GM21528 (cell line): ENCODE measurements at regions not wholly inside any gene's neighbourhood (a gene's known extent, or its start where the extent isn't known, plus 50 kb on each side); places are given as distances from the start of the nearest gene placed in this dataset.
"Not testable (repeated sequence)": the region's sequence is repeated elsewhere in the genome, so short reads cannot be mapped to it uniquely, and the experiment has no call there.

Experiments used
- ATAC-seq: cut with Tn5 transposase; IDR thresholded peaks from one replicate; pipeline ENCODE4 v1.9.1; 2021; ENCODE audit warnings: mild to moderate bottlenecking, moderate library complexity; ENCODE audit not compliant: unreplicated experiment, low FRiP score

DNA sequence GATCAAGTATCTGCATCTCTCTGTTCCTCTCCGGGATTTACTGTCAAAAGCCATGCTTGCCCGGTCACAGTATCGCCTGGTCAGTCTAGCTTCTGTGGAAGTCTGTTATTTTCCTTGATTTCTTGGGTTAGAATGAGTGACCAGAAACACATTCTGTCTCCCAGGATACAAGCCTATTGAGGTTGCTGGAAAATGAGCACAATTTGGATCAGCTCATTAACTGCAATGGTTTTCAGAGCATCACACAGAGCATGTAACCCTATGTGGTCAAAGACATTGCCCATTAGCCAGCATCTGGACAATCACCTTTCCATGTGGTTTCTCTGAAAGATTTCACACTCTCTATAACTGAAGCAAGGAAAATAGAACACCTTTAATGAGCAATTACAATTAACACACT lies 124.2 kb upstream of the FAM98A start:
- no peak for ATAC-seq

DNA sequence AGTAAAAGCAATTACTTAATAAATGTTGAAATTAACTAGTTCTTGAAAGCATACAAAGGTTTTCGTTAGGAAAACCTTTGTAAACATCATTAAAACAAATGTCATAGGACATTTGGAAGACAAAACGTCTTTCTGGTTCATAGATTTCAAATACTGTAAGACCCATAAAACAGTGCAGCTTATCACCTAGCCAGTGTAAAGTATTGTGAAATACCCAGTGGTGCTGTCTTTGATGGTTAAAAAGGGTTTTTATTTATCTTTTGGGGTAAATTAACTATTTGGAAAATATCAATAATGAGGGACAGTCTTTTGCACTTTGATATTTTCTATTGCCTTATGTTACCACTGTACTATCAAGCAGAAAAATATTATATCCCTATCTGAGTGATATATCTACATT lies 120.0 kb upstream of the FAM98A start:
- ATAC-seq: no peak

DNA sequence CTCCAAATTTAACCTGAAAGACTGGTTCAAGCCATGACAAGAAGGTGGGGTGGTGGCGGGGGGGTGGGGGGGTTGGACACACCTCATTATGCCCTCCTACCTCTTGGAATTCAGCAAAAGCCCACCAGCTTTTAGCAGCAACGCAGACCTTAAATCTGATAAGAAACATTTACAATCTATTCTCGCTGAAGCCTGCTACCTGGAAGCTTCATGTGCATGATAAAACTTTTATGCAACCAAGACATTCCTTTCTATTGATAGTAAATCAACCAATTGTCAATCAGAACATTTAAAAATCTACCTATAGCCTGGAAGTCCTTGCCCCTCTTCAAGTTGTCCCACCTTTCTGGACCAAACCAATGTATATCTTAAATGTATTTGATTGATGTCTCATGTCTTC lies 113.6 kb upstream of the FAM98A start:
- ATAC-seq: no peak

DNA sequence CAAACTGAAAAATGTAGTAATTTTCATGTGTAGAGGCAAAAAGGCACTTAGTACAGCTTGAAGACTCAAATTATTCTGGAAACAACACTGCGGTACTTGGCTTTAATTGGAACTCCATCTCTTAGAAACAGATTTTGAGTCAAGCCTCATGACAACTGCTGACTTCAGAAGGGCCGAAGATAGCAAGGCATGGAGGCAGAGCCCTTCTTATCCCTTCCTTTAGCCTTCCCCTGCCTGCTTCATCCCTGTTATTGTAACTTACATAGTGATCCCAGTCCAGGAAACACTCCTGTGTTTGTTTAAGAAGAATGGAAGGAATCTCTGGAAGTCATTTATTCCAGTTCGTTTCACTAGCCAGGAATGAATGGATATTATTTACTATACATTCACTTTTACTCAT lies 110.9 kb upstream of the FAM98A start:
- ATAC-seq: no peak

DNA sequence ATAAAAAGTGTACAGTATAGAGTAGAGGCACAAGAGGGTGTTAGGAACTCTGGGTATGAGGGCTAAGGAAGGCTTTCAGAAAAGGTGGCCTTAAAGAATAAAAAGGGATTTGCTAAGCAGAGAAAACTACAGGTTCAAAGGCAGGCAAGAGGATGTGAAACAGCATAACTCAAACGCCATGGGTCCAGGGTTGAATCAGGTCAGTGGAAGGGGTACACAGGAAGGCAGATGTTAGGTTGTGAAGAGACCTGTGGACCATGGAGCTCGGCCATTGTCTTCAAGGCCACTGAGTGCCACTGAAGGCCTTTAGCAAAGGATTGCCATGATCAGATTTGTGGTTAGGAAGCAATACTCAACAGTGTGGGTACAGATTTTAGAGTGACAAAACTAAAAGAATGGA lies 108.2 kb upstream of the FAM98A start:
- ATAC-seq: no peak

DNA sequence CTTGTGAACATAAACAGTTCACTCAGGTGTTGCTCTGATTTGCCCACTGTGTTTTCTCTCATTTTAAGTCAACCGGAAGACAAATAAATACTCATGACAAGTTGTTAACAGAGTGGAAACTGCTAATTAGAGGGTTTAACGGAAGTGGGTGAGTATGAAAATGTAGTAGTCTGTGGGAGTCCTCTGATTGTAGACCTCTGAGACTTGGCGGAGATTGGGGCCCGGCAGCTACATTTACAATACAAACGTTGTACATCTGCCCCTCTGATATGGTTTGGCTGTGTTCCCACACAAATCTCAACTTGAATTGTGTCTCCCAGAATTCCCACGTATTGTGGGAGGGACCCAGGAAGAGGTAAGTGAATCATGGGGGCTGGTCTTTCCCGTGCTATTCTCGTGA lies 107.3 kb upstream of the FAM98A start:
- no peak for ATAC-seq

DNA sequence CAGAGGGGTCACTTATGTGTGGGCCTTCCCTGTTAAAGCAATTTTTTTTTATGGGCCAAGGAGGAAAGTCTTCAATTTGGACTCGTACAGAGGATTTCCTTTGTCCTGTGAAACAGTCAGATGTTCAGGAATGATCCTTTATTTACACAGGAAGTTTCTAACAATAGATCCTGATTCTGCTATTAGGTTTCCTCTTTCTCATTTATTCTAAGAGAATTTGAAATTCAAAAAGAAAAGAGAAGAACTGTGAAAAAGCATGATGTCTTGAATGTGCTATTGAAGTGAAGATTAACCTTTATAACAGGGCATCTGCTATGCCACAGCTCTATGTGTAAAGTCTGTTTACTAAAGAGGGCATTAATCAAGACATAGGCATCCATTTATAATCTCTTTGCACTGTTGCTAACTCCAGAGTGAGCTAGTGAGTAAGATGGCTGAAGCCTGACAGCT lies 105.3 kb upstream of the FAM98A start:
- ATAC-seq: no peak

DNA sequence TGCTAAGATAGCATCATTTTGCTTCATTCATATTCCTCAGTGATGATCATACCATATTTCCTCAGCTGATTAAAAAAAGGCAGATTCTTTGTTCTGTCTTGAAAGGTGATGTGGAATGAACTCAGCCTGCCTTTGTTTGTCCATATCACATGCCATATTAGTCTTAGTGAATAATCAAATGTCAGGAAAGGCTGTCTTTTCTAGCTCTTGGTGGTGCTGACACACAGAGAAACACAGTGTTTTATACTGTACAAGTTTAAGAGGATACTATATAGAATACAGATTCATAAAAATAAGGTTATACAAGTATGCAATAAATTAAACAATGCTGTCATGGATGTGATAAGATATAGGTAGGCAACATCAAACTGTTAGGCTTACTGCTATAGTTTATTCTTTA lies 97.1 kb upstream of the FAM98A start:
- no peak for ATAC-seq

DNA sequence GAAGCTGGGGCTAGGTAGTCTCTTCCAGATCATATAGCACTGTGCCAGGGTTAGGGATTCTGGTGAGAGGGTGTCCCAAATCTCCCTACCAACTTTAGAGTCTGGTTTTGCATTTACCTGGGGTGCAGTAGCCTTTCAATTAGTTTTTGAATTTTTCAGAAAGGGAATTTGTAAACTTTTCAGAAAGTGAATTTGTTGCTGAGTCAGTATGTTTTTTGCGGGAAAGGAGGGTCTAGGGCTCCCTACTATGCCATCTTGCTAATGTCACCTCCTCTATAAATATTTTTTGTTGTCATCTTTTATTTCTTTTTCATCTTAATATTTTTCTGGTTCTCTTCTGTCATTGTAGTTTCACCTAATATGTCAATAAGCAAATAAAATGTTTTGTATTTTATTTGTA lies 95.8 kb upstream of the FAM98A start:
- no peak for ATAC-seq

DNA sequence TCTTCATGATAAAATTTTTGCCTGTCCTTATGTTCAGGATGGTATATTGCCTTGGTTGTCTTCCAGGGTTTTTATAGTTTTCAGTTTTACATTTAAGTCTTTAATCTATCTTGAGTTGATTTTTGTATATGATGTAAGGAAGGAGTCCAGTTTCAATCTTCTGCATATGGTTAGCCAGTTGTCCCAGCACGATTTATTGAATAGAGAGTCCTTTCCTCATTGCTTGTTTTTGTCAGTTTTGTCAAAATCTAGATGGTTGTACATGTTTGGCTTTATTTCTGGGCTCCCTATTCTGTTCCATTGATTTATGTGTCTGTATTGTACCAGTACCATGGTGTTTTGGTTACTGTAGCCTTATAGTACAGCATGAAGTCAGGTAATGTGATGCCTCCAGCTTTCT lies 91.6 kb upstream of the FAM98A start:
- not testable (repeated sequence) for ATAC-seq

DNA sequence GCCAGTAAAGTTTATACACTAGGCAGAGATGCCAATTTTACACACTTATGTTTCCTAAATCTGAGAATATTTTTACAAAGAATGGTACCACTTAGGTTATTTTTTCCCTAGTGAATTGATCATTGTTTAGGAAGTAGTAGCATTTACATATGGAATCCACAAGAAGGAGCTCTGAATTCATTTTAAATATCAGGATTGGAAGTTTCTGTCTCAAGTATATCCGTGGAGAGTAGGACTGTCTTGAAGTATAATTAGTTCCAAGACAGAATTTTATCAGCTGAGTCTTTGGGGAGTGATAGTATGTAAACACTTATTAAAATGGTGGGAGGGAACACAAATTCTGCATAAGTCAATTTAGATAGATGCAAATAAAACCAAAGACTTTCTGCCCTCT lies 82.3 kb upstream of the FAM98A start:
- ATAC-seq: no peak

DNA sequence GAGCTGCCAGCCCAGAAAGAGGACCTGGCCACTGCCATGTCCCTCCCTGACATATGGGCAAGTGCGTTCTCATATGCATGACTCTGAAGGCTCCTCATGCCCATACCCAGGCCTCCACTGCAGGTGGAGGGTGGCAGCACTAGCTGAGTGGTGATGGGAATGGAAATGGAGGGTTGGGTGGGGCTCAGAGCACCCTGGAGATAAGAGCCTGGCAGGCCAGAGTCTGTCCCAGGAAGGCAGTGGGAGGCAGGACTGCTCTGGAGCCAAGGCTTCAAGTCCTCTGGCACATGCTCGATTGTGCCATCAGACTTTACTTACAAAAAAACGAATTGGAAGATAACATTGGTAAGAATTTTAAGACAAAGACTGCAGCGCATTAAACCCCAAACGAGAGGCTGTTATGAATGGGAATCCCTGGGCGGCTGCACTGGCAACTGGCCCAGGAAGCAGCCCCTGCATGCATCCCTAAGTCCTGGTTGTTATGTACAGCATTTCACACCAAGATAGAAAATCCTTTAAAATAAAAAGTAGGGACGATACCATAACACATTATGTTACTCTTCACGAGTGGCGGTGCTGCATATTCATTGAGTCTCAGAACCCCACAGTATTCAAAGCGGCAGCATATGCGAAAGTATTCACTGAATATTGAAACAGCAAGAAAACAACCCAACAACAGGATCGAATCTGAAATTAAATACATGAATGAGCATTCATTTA lies 81.7 kb upstream of the FAM98A start:
- ATAC-seq: no peak

DNA sequence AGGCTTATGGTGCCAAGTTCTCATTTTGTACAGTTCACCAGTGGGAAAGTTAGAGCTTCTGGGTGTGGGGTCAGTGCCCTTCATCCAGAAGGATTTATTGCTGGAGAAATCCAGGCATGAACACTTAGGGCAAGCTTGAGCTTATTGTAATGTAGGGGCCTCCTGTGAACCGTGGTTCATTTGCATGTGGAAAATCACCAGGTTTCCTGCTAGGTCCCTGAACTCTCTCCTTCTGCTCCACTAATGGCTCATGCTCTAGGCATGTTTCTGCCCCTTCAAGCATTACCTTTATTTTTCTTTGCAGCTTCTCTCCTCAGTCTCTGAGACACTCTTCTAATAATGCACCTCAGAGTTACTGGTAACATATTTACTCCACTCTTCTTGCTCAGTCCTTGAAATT lies 79.3 kb upstream of the FAM98A start:
- no peak for ATAC-seq

DNA sequence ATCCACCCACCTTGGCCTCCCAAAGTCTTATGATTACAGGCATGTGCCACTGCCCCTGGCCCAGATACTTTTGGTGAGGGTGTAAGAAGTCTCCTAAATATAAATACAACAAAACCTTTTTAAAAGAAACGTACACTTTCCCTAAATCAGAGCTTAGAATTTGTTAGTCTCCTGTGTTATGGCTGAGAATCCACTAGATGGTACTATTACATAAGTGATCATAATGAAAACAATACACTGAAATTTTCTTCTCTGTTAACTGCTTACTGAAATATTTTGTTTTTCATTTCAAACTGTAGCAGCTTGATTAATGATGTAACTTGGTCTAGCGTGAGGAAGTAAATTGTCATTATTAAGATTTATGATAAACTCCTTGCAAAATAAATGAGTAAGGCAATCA lies 74.8 kb upstream of the FAM98A start:
- ATAC-seq: no peak

DNA sequence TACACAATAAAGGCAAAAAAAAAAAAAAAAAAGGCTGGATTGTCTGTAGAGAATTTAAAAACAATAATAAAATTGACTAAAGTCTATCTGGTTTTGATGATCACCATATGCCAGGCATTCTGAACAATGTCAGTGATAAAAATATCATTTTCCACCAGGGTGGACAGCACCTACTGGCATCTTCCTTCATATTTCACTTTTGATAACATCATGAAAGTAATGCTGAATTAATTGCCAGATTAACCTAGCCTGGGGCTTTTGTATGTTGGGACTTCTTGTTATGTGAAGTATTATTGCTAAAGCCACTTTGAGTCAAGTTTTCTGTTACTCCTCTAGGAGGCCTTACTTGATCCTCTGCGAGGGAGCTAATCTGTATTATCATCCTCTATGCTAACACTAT lies 73.8 kb upstream of the FAM98A start:
- no peak for ATAC-seq

DNA sequence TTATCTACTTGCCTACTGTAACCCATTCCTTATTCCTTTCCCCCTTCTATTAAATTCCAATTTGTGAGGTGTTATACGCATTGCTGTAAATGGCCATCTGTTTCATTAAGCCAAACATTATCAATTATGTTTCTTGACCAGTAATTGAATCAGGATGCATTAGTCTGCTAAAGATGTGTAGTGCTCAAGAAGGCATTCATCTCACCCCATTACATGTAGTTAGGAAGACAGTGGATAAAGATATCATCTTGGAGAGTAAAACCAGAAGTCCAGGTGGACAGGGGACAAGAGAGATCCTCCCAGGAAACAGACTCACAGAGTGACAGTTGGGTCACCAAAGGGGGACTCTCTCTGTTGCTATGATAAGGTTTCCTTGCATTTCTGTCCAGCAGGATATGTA lies 73.3 kb upstream of the FAM98A start:
- no peak for ATAC-seq

DNA sequence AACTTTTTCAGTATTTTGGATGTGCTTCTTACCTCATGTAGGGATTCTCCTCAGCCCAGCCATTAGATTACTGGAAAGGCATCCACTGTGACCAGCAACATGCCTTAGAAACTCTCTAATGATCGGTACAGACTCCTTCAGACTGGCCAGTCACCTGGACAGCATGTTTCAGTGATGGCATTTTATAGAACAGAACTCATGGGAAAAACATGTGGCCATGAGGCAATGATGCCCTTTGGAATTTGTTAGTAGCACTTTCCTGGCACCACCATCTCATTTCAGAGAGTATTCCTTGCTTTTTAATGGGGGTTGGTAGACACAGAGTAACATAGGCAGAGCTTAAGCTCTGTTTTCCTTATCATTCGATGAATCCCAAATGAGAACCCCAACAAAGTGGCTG lies 72.1 kb upstream of the FAM98A start:
- ATAC-seq: no peak

DNA sequence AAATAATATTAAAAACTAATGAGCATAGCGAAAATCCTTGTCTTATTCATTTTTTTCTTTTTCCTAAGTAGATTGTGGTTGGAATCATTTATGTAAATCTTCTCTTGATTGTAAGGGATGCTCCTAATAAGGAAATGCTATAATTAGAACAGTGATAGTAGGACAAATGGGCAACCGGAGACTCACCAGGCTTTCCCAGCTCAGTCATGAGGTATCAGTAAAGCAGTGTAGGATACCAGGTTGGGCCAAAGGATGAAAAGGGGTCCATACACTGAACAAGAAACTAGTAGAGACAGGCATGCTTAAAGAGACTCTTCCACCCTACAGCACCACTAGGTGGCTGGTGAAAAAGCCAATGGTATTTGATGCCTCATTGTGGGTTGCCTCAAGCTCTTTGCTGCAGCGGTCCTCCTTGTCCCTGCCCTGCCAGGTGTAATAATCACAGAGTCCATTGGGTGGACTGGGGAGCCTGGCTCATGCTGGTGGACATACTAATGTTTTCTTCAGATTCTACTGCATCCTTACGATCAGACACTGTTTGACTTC lies 71.4 kb upstream of the FAM98A start:
- no peak for ATAC-seq

DNA sequence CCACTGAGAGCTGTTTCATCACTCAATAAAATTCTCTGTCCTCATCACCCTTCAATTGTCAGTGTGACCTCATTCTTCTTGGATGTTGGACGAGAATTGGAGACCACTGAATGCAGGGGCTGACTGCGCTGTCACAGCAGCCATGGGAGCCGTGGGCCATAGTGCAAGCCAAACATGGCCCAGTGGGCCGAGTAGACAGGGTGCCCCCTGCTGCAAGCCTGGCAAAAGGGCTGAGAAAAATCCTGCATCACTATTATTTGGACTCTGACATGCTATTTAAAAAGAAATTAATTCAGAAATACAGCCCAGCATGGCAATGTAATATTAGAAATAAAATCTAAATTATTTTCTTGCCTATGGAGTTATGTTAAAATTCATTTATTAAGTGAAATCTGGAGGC lies 67.8 kb upstream of the FAM98A start:
- no peak for ATAC-seq

DNA sequence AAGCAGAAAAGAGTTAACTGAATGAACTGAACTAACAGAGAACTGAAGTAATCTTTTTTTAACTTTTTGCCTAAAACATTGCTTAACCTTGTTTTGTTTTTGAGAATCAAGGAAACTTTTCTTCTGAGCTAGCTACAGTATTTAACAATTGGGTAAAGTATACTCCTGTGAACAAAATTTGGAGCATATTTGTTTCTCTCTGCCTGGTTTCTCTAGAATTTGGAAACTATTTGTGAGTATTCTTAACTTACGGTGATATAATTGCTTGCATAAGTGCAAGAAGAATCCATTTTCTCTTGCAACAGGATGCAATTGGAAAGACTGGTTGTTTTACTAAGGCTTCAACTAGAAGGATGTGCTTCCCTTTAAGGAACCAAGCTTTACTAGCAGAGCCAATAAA lies 65.9 kb upstream of the FAM98A start:
- no peak for ATAC-seq

DNA sequence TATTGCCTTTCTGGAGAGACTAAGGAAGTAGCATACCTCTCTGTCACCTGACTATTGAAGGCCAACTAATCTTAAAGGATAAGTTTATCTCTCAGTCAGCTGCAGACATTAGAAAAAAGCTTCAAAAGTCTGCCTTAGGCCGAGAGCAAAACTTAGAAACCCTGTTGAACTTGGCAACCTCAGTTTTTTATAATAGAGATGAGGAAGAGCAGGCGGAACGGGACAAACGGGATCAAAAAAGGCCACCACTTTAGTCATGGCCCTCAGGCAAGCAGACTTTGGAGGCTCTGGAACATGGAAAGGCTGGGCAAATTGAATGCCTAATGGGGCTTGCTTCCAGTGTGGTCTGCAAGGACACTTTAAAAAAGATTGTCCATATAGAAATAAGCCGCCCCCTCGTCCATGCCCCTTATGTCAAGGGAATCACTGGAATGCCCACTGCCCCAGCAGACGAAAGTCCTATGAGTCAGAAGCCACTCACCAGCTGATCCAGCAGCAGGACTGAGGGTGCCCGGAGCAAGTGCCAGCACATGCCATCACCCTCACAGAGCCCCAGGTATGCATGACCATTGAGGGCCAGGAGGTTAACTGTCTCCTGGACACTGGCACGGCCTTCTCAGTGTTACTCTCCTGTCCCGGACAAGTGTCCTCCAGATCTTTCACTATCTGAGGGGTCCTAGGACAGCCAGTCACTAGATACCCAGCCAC lies 61.5 kb upstream of the FAM98A start:
- ATAC-seq: no peak
